ENCODE measurements at regions not wholly inside any gene's neighbourhood (a gene's known extent, or its start where the extent isn't known, plus 50 kb on each side); places are given as distances from the start of the nearest gene placed in this dataset.

GRCh38 chr4:53671757-53672156, 80.5 kb upstream of the LNX1 start:
- TF ChIP-seq CTCF (conservative IDR thresholded peaks at IDR 0.05 in 1 of 2, IDR thresholded peaks at IDR 0.05 in 1 of 2; ENCODE audit: low read depth in 1 of 2, low read length in 2 of 2) (no peak), EZH2 (IDR thresholded peaks at IDR 0.05; ENCODE audit: low read length, missing control alignments) (no peak)
